Endodermal cell (in vitro differentiated cells): ENCODE measurements at regions not wholly inside any gene's neighbourhood (a gene's known extent, or its start where the extent isn't known, plus 50 kb on each side); places are given as distances from the start of the nearest gene placed in this dataset.

ENCODE experiments used
- DNase-seq: peaks from one replicate; pipeline ENCODE4 v3.0.0-alpha.2; 2017
- H3K27ac ChIP-seq: 2 replicates; pipeline ENCODE4 v1.5.1; 2013; ENCODE audit warnings: mild to moderate bottlenecking, low read depth, low read length, moderate library complexity
- H3K27me3 ChIP-seq: 2 replicates; pipeline ENCODE4 v1.6.1; 2013; ENCODE audit warnings: mild to moderate bottlenecking, low read length, moderate library complexity; ENCODE audit not compliant: insufficient read depth, control insufficient read depth, poor library complexity, severe bottlenecking
- H3K36me3 ChIP-seq: 2 replicates; pipeline ENCODE4 v1.7.0; 2013; ENCODE audit warnings: mild to moderate bottlenecking, low read length, moderate library complexity; ENCODE audit not compliant: control insufficient read depth, insufficient read depth
- H3K4me1 ChIP-seq: one replicate; pipeline ENCODE4 v1.7.0; 2013; ENCODE audit warnings: low read length; ENCODE audit not compliant: control insufficient read depth, insufficient read depth
- H3K4me3 ChIP-seq: 2 replicates; pipeline ENCODE4 v1.5.1; 2013; ENCODE audit warnings: mild to moderate bottlenecking, low read length, moderate library complexity
- H3K9ac ChIP-seq: 2 replicates; pipeline ENCODE4 v1.6.1; 2013; ENCODE audit warnings: mild to moderate bottlenecking, low read length, moderate library complexity; ENCODE audit not compliant: poor library complexity, severe bottlenecking; ENCODE audit errors: extremely low read depth
- H3K9me3 ChIP-seq: 2 replicates; pipeline ENCODE4 v1.6.1; 2013; ENCODE audit warnings: mild to moderate bottlenecking, low read length, moderate library complexity; ENCODE audit not compliant: control insufficient read depth
- H3K27ac Mint-ChIP-seq: 2 replicates; pipeline ENCODE4 v1.8.0; 2020; ENCODE audit warnings: mixed read lengths
- H3K27me3 Mint-ChIP-seq: 2 replicates; pipeline ENCODE4 v1.8.0; 2021; ENCODE audit warnings: mild to moderate bottlenecking, mixed read lengths; ENCODE audit not compliant: insufficient read depth
- H3K36me3 Mint-ChIP-seq: 2 replicates; pipeline ENCODE4 v1.8.0; 2020; ENCODE audit warnings: low read depth, mixed read lengths
- H3K4me1 Mint-ChIP-seq: 2 replicates; pipeline ENCODE4 v1.8.0; 2020; ENCODE audit warnings: mixed read lengths
- H3K4me3 Mint-ChIP-seq: 2 replicates; pipeline ENCODE4 v1.8.0; 2020; ENCODE audit warnings: mild to moderate bottlenecking, moderate library complexity, mixed read lengths
- H3K9me3 Mint-ChIP-seq: 2 replicates; pipeline ENCODE4 v1.8.0; 2020; ENCODE audit warnings: mild to moderate bottlenecking, mixed read lengths
- CTCF ChIP-seq: fragments of 200-600 bp; sonication (generic); conservative IDR thresholded peaks from 2 replicates; pipeline ENCODE4 v1.5.0; 2021; ENCODE audit warnings: antibody characterized with exemption, mild to moderate bottlenecking
- WGBS, 2 experiments: methylation state at CpG; one replicate each; pipeline versions ENCODE4 v1.1.5 to v1.1.7; 2013; ENCODE audit warnings: missing lambda C conversion rate in 2 of 2, mixed read lengths in 1 of 2; ENCODE audit not compliant: insufficient coverage in 1 of 2, insufficient read length in 1 of 2; 5-methylcytosine and 5-hydroxymethylcytosine counted together

GRCh38 chr4:181982437-181982836 is 260.8 kb upstream of the TENM3 start:
- Histone ChIP-seq H3K27me3 (no peaks in the 10 kb centered on the region), H3K9me3 (no peaks in the 10 kb centered on the region), H3K36me3 (no peaks in the 10 kb centered on the region), H3K4me1 (no peaks in the 10 kb centered on the region), H3K4me3 (no peak overlapping the region), H3K9ac (no peak overlapping the region), H3K27ac (no peak overlapping the region)
- no peak for DNase-seq
- TF ChIP-seq CTCF: no peak
- whole genome bisulfite sequencing, 2 experiments: 92 to 94% methylated on average over 2 of the region's 2 CpGs
- no peaks in the 10 kb centered on the region for H3K9me3 Mint-ChIP-seq
- H3K27ac Mint-ChIP-seq: no peak overlapping the region
- H3K36me3 Mint-ChIP-seq: no peaks in the 10 kb centered on the region
- H3K4me3 Mint-ChIP-seq: no peak overlapping the region
- H3K4me1 Mint-ChIP-seq: peaks cover 7% of the 10 kb centered on the region
- H3K27me3 Mint-ChIP-seq: no peaks in the 10 kb centered on the region

- Mint-ChIP-seq H3K27me3 (no peaks in the 10 kb centered on the region), H3K9me3 (no peaks in the 10 kb centered on the region), H3K27ac (no peak overlapping the region), H3K4me3 (no peak overlapping the region), H3K4me1 (peaks cover 7% of the 10 kb centered on the region), H3K36me3 (no peaks in the 10 kb centered on the region)
- Histone ChIP-seq H3K4me1 (no peaks in the 10 kb centered on the region), H3K9ac (no peak overlapping the region), H3K27ac (no peak overlapping the region), H3K27me3 (no peaks in the 10 kb centered on the region), H3K4me3 (no peak overlapping the region), H3K9me3 (no peaks in the 10 kb centered on the region), H3K36me3 (no peaks in the 10 kb centered on the region)
- 90 to 100% methylated on average over 5 to 6 of the region's 6 CpGs for WGBS, 2 experiments
- no peak for DNase-seq
- TF ChIP-seq CTCF: no peak
Measured at GRCh38 chr4:181982856-181983255, 260.3 kb upstream of the TENM3 start.

GRCh38 chr4:181987392-181987791 is 255.8 kb upstream of the TENM3 start:
- no peaks in the 10 kb centered on the region for H3K27me3 Mint-ChIP-seq
- WGBS, 2 experiments: 89 to 90% methylated on average over 3 to 4 of the region's 4 CpGs
- no peaks in the 10 kb centered on the region for H3K9me3 Mint-ChIP-seq
- Histone ChIP-seq H3K27ac (no peak overlapping the region), H3K27me3 (no peaks in the 10 kb centered on the region), H3K9me3 (no peaks in the 10 kb centered on the region), H3K4me1 (no peaks in the 10 kb centered on the region), H3K36me3 (no peaks in the 10 kb centered on the region), H3K9ac (no peak overlapping the region), H3K4me3 (no peak overlapping the region)
- DNase-seq: no peak
- H3K4me3 Mint-ChIP-seq: no peak overlapping the region
- TF ChIP-seq CTCF: no peak
- H3K36me3 Mint-ChIP-seq: no peaks in the 10 kb centered on the region
- no peak overlapping the region for H3K27ac Mint-ChIP-seq
- H3K4me1 Mint-ChIP-seq: peaks cover 7% of the 10 kb centered on the region
